ENCODE measurements at regions not wholly inside any gene's neighbourhood (a gene's known extent, or its start where the extent isn't known, plus 50 kb on each side); places are given as distances from the start of the nearest gene placed in this dataset.
A peak's percentile ranks its signal among the peaks of the same experiment; 100 is the strongest.
"Not testable (repeated sequence)": the region's sequence is repeated elsewhere in the genome, so short reads cannot be mapped to it uniquely, and the experiment has no call there.

GRCh38 chr9:124084087-124084486 lies 72.5 kb downstream of the LHX2 start:
- DNase-seq (ENCODE audit: low spot score): no peak

- no peak for DNase-seq (ENCODE audit: low spot score)
These were observed 75.7 kb downstream of the LHX2 start for GRCh38 chr9:124087226-124087625.

- no peak for DNase-seq (ENCODE audit: low spot score)
These were observed 76.9 kb downstream of the LHX2 start for GRCh38 chr9:124088476-124088837.

GRCh38 chr9:124089631-124090488 lies 78.3 kb downstream of the LHX2 start:
- not testable (repeated sequence) for DNase-seq (ENCODE audit: low spot score)

GRCh38 chr9:124098141-124098905 lies 86.8 kb downstream of the LHX2 start:
- no peak for DNase-seq (ENCODE audit: low spot score)

- no peak for DNase-seq (ENCODE audit: low spot score)
These were observed 88.3 kb downstream of the LHX2 start for GRCh38 chr9:124099860-124100259.

- DNase-seq (ENCODE audit: low spot score): no peak
These were observed 89.8 kb downstream of the LHX2 start for GRCh38 chr9:124101215-124101968.

GRCh38 chr9:124101969-124102345 lies 90.4 kb downstream of the LHX2 start:
- no peak for DNase-seq (ENCODE audit: low spot score)

- no peak for DNase-seq (ENCODE audit: low spot score)
These were observed 90.8 kb downstream of the LHX2 start for GRCh38 chr9:124102363-124102762.

- DNase-seq (ENCODE audit: low spot score): no peak
These were observed 93.7 kb downstream of the LHX2 start for GRCh38 chr9:124105266-124105665.

GRCh38 chr9:124108216-124108615 lies 96.6 kb downstream of the LHX2 start:
- no peak for DNase-seq (ENCODE audit: low spot score)

GRCh38 chr9:124110307-124110915 lies 98.8 kb downstream of the LHX2 start:
- DNase-seq (ENCODE audit: low spot score): peak; percentile 80

- DNase-seq (ENCODE audit: low spot score): no peak
These were observed 105.3 kb downstream of the LHX2 start for GRCh38 chr9:124116683-124117363.

GRCh38 chr9:124118894-124119293 lies 107.3 kb downstream of the LHX2 start:
- DNase-seq (ENCODE audit: low spot score): no peak

- DNase-seq (ENCODE audit: low spot score): no peak
These were observed 108.7 kb downstream of the LHX2 start for GRCh38 chr9:124120272-124120671.

- DNase-seq (ENCODE audit: low spot score): no peak
These were observed 110.2 kb downstream of the LHX2 start for GRCh38 chr9:124121725-124122124.

GRCh38 chr9:124122321-124122720 lies 110.8 kb downstream of the LHX2 start:
- DNase-seq (ENCODE audit: low spot score): no peak

- no peak for DNase-seq (ENCODE audit: low spot score)
These were observed 111.4 kb downstream of the LHX2 start for GRCh38 chr9:124122813-124123462.

GRCh38 chr9:124123621-124124020 lies 112.1 kb downstream of the LHX2 start:
- not testable (repeated sequence) for DNase-seq (ENCODE audit: low spot score)

Data from umbilical cord (tissue), 1 donor.